MCF 10A (cell line): ENCODE measurements at regions not wholly inside any gene's neighbourhood (a gene's known extent, or its start where the extent isn't known, plus 50 kb on each side); places are given as distances from the start of the nearest gene placed in this dataset.

Experiments used
- BruUV-seq: library from RNA; stranded (reverse); fragments of 400-500 nt; replicated peaks from 2 replicates; lab custom pipeline; 2021; lab: Mats Ljungman, UMichigan
- CTCF ChIA-PET: fragments of 300-600 bp; sonication (Branson Sonifier 250); formaldehyde crosslinking; extraction: SDS; loops from one replicate; lab custom pipeline; 2021; ENCODE audit warnings: antibody characterized with exemption, inconsistent platforms; lab: Yijun Ruan, JAX
- POLR2A ChIA-PET: fragments of 300-600, 350-650 bp; sonication (Branson Sonifier 250); formaldehyde crosslinking; extraction: SDS; loops from one replicate; lab custom pipeline; 2020; ENCODE audit warnings: antibody characterized with exemption, inconsistent platforms; lab: Yijun Ruan, JAX
- DNase-seq: peaks from one replicate; pipeline ENCODE4 v3.0.0-alpha.2; 2018; ENCODE audit not compliant: unreplicated experiment
- H3K27ac Mint-ChIP-seq: one replicate; pipeline ENCODE4 v1.8.0; 2022; ENCODE audit warnings: mild to moderate bottlenecking, low read depth, mixed read lengths; ENCODE audit not compliant: unreplicated experiment
- H3K27me3 Mint-ChIP-seq: one replicate; pipeline ENCODE4 v1.8.0; 2022; ENCODE audit warnings: mixed read lengths; ENCODE audit not compliant: insufficient read depth, unreplicated experiment
- H3K36me3 Mint-ChIP-seq: one replicate; pipeline ENCODE4 v1.8.0; 2022; ENCODE audit warnings: mild to moderate bottlenecking, moderate library complexity, mixed read lengths; ENCODE audit not compliant: insufficient read depth, unreplicated experiment
- H3K4me1 Mint-ChIP-seq: one replicate; pipeline ENCODE4 v1.8.0; 2022; ENCODE audit warnings: mixed read lengths; ENCODE audit not compliant: insufficient read depth, unreplicated experiment
- H3K4me3 Mint-ChIP-seq: one replicate; pipeline ENCODE4 v1.8.0; 2022; ENCODE audit warnings: mild to moderate bottlenecking, moderate library complexity, mixed read lengths; ENCODE audit not compliant: unreplicated experiment
- H3K9me3 Mint-ChIP-seq: one replicate; pipeline ENCODE4 v1.8.0; 2022; ENCODE audit warnings: mixed read lengths; ENCODE audit not compliant: unreplicated experiment
- CTCF ChIP-seq: fragments of 200-600 bp; IDR thresholded peaks from one replicate; pipeline ENCODE4 v1.8.0; 2022; ENCODE audit warnings: antibody characterized with exemption, mild to moderate bottlenecking; ENCODE audit not compliant: unreplicated experiment
- intact Hi-C: fragments of 100-400 bp; cut with micrococcal nuclease; formaldehyde crosslinking; loops from 2 replicates; pipeline ENCODE4 v1.14.1; 2022

- intact Hi-C loops: no loop called here
- Mint-ChIP-seq H3K36me3 (no peaks in the 10 kb centered on the region), H3K27me3 (no peaks in the 10 kb centered on the region), H3K4me1 (peaks cover 12% of the 10 kb centered on the region), H3K27ac (no peak overlapping the region), H3K4me3 (no peak overlapping the region), H3K9me3 (no peaks in the 10 kb centered on the region)
- ChIA-PET CTCF (interaction anchor here (0.9 to 2.1 kb wide), 2 partner anchors 15 to 94 kb away, joined by 3 to 10 read pairs; no protein-coding TSS in a partner anchor), POLR2A (interaction anchor here (0.7 kb wide), 1 partner anchor 91 kb away, joined by 3 read pairs; no protein-coding TSS in a partner anchor)
- TF ChIP-seq CTCF: no peak
- BruUV-seq: no TSS peak
- no peak for DNase-seq
Measured at GRCh38 chr12:123058980-123059379, 78.5 kb downstream of the ARL6IP4 start.

- ChIA-PET POLR2A (interaction anchor here (0.7 kb wide), 1 partner anchor 90 kb away, joined by 3 read pairs; no protein-coding TSS in a partner anchor), CTCF (interaction anchor here (2.1 kb wide), 1 partner anchor 15 kb away, joined by 10 read pairs; no protein-coding TSS in a partner anchor)
- Mint-ChIP-seq H3K27ac (no peak overlapping the region), H3K4me1 (peaks cover 12% of the 10 kb centered on the region), H3K9me3 (no peaks in the 10 kb centered on the region), H3K36me3 (no peaks in the 10 kb centered on the region), H3K4me3 (no peak overlapping the region), H3K27me3 (no peaks in the 10 kb centered on the region)
- DNase-seq: no peak
- intact Hi-C loops: no loop called here
- no peak for TF ChIP-seq CTCF
- no TSS peak for BruUV-seq
Measured at GRCh38 chr12:123058481-123058880, 78.0 kb downstream of the ARL6IP4 start.

DNA sequence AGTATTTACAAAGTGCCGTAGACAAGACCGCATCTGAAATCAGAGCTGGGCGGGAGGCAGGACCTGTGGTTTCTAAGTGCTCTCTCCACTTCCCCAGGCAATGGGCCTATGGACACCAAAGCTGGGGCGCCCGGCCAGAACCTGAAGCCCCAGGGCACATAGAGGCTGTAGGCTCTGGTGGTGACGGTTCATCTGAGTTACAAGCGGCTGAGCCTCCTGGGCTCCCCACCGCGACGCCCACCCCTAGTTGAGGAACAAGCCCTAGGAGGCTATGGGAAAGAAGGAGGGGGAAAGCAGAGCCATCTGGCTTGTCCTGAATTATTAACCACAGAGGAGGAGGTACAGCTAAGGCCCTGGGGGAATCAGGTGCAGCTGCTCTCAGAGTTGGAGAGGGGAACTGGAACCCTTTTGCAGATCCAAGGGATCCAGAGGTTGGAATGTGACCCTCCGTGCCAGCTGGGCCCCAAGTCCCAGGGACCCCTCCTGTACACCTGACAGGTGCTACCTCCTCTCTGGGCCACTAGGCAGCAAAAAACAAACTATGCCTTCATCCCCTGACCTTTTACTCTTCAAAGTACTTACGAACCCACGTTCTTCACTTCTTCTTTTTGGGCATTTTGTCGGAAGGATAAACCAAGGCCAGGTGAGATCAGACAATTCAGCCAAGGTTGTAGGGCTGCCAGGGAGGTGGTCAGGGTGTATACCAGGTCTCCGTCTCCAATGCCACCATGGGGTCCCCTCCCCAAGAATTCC lies 77.2 kb downstream of the ARL6IP4 start:
- H3K4me1 Mint-ChIP-seq: peaks cover 9% of the 10 kb centered on the region
- intact Hi-C loops: no loop called here
- H3K4me3 Mint-ChIP-seq: no peak overlapping the region
- H3K27me3 Mint-ChIP-seq: no peaks in the 10 kb centered on the region
- ChIA-PET POLR2A (interaction anchor here (0.7 kb wide), 1 partner anchor 502 kb away, joined by 3 read pairs; no protein-coding TSS in a partner anchor), CTCF (no interaction called here)
- no peak overlapping the region for H3K27ac Mint-ChIP-seq
- no TSS peak for BruUV-seq
- TF ChIP-seq CTCF: no peak
- no peaks in the 10 kb centered on the region for H3K36me3 Mint-ChIP-seq
- DNase-seq: no peak
- H3K9me3 Mint-ChIP-seq: no peaks in the 10 kb centered on the region

DNA sequence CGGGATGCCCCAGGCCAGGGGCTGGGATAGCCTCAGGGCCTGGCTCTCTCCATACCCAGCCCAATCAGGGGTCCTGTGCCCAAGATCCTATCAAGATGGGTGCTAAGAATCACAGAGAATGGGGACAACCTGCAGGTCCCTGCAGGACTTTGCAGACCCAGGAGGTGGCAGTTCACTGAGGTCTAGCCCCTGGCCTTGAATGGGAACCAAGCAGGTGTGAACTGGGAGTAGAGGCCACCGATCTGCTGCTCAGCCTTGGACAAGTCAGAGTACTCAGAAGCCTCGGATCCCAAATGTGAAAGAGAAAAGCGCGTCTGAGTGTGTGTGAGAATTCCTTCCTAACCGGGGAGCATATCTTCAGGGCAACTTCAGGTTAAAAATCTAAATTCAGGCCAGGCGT lies 76.2 kb downstream of the ARL6IP4 start:
- Mint-ChIP-seq H3K36me3 (no peaks in the 10 kb centered on the region), H3K4me3 (no peak overlapping the region), H3K9me3 (no peaks in the 10 kb centered on the region), H3K27ac (no peak overlapping the region), H3K4me1 (peaks cover 4% of the 10 kb centered on the region), H3K27me3 (no peaks in the 10 kb centered on the region)
- no TSS peak for BruUV-seq
- intact Hi-C loops: no loop called here
- no peak for TF ChIP-seq CTCF
- CTCF ChIA-PET: no interaction called here
- POLR2A ChIA-PET: no interaction called here
- DNase-seq: no peak
